Astrocyte of the spinal cord (primary cell): ENCODE measurements at regions not wholly inside any gene's neighbourhood (a gene's known extent, or its start where the extent isn't known, plus 50 kb on each side); places are given as distances from the start of the nearest gene placed in this dataset.
A peak's percentile ranks its signal among the peaks of the same experiment; 100 is the strongest.
"Not testable (repeated sequence)": the region's sequence is repeated elsewhere in the genome, so short reads cannot be mapped to it uniquely, and the experiment has no call there.

Experiments
- DNase-seq: peaks from one replicate; pipeline ENCODE4 v3.0.0; 2011; ENCODE audit warnings: low read depth, low spot score
- H3K4me3 ChIP-seq: 2 replicates; pipeline ENCODE4 v1.5.1; 2011; ENCODE audit warnings: low read depth, mild to moderate bottlenecking, low read length, moderate library complexity
- in situ Hi-C: cut with HindIII; loops from 2 replicates; pipeline ENCODE4 v1.10.0; 2017; ENCODE audit warnings: low sequenced_read_pairs
- TF ChIP-seq, protein P1 (sequence below): IDR thresholded peaks from 2 replicates; pipeline ENCODE4 v1.5.1; 2012; ENCODE audit warnings: low read depth, mild to moderate bottlenecking, low read length, inconsistent platforms

GRCh38 chr13:87147076-87147475 is 524.1 kb upstream of the SLITRK5 start:
- TF ChIP-seq, protein P1, sequence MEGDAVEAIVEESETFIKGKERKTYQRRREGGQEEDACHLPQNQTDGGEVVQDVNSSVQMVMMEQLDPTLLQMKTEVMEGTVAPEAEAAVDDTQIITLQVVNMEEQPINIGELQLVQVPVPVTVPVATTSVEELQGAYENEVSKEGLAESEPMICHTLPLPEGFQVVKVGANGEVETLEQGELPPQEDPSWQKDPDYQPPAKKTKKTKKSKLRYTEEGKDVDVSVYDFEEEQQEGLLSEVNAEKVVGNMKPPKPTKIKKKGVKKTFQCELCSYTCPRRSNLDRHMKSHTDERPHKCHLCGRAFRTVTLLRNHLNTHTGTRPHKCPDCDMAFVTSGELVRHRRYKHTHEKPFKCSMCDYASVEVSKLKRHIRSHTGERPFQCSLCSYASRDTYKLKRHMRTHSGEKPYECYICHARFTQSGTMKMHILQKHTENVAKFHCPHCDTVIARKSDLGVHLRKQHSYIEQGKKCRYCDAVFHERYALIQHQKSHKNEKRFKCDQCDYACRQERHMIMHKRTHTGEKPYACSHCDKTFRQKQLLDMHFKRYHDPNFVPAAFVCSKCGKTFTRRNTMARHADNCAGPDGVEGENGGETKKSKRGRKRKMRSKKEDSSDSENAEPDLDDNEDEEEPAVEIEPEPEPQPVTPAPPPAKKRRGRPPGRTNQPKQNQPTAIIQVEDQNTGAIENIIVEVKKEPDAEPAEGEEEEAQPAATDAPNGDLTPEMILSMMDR: no peak
- in situ Hi-C loops: no loop called here
- no peak overlapping the region for H3K4me3 ChIP-seq
- peak; percentile 26 for DNase-seq

DNA sequence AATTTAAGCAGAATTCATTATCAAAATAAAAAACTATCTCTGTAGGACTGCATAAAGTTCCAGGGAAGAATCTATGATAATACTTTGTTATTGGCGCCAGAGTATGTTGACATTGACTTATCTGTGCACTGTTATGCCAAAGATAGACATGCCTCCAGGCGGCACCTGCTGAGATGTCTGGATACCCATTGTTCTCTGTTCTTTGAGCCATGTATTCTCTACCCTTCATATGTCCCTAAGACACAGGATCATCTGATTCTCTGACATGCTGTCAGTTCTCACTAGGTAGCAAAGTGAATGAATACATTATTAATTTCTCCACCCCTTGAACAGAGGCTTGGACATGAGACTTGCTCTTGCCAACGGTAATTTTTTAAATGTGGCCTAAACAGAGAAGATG is 517.8 kb upstream of the SLITRK5 start:
- TF ChIP-seq, protein P1: no peak
- in situ Hi-C loops: no loop called here

GRCh38 chr13:87166348-87166747 is 504.8 kb upstream of the SLITRK5 start:
- TF ChIP-seq, protein P1: no peak
- no peak overlapping the region for H3K4me3 ChIP-seq
- no peak for DNase-seq
- in situ Hi-C loops: no loop called here

More for the DNA sequence above, 517.8 kb upstream of the SLITRK5 start:
- DNase-seq: no peak
- H3K4me3 ChIP-seq: no peak overlapping the region

DNA sequence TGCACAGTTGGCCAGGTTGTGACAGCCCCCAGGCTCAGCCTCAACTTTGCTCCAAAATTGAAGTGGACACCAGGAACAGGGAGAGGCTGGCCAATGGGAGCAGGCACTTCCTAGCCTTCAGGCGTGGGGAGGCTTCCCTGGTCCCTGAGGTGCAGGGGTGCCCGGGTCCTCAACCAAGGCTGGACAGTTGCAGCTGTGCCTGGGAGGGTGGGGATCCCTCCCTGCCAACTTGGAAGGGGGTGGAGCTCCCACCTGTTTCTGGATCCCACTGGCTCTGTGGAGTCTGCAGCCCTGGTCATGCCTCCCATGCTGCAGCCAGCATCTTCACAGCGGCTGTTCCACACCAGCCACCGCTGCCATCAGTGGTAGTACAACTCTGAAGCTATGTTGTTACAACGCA is 502.8 kb upstream of the SLITRK5 start:
- no peak overlapping the region for H3K4me3 ChIP-seq
- no peak for DNase-seq
- in situ Hi-C loops: no loop called here
- TF ChIP-seq, protein P1: no peak

GRCh38 chr13:87169337-87169736 is 501.8 kb upstream of the SLITRK5 start:
- no peak for DNase-seq
- TF ChIP-seq, protein P1: no peak
- H3K4me3 ChIP-seq: no peak overlapping the region
- in situ Hi-C loops: no loop called here

GRCh38 chr13:87172166-87172835 is 498.9 kb upstream of the SLITRK5 start:
- H3K4me3 ChIP-seq: no peak overlapping the region
- TF ChIP-seq, protein P1: no peak
- in situ Hi-C loops: no loop called here
- DNase-seq: no peak

DNA sequence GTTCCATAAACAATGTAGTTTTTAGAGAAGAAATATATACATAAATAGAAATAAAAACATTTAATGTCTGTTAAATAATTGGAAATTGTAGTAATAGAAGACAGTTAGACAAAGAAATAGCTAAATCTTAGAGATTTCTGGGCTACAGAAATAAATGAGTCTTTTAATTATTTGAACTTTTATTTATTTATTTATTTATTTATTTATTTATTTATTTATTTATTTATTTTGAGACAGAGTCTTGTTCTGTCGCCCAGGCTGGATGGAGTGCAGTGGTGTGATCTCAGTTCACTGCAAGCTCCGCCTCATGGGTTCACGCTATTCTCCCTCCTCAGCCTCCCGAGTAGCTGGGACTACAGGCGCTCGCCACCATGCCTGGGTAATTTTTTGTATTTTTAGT is 486.0 kb upstream of the SLITRK5 start:
- in situ Hi-C loops, DNase-seq: not testable (repeated sequence)

DNA sequence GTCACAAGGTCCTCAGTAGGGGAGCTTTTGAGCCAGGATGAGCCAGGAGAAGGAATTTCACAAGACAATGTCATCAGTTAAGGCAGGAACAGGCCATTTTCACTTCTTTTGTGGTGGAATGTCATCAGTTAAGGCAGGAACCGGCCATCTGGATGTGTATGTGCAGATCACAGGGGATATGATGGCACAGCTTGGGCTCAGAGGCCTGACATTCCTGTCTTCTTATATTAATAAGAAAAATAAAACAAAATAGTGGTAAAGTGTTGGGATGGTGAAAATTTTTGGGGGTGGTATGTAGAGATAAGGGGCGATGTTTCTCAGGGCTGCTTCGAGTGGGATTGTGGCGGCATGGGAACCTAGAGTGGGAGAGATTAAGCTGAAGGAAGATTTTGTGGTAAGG is 484.5 kb upstream of the SLITRK5 start:
- in situ Hi-C loops: not testable (repeated sequence)

More for the DNA sequence above, 486.0 kb upstream of the SLITRK5 start:
- H3K4me3 ChIP-seq: not testable (repeated sequence)

GRCh38 chr13:87191485-87191884 is 479.7 kb upstream of the SLITRK5 start:
- H3K4me3 ChIP-seq, DNase-seq, in situ Hi-C loops: not testable (repeated sequence)

More for the DNA sequence above, 484.5 kb upstream of the SLITRK5 start:
- H3K4me3 ChIP-seq, DNase-seq: not testable (repeated sequence)
